ENCODE measurements at regions not wholly inside any gene's neighbourhood (a gene's known extent, or its start where the extent isn't known, plus 50 kb on each side); places are given as distances from the start of the nearest gene placed in this dataset.

- H3K4me3 ChIP-seq (replicated peaks in 1 of 3; ENCODE audit: insufficient read depth in 1 of 3, low read depth in 1 of 3, low read length in 3 of 3): no peak overlapping the region
- H3K9me3 ChIP-seq (replicated peaks; ENCODE audit: control insufficient read depth, insufficient read depth, low read length): no peaks in the 10 kb centered on the region
- H3K4me2 ChIP-seq (ENCODE audit: insufficient read depth, low read length): no peak overlapping the region
- dilution Hi-C loops (cut with MboI; ENCODE audit: extremely low pct_ligation_motif_present, low sequenced_read_pairs): no loop called here
- no peak for FAIRE-seq
- H3K79me2 ChIP-seq (ENCODE audit: control insufficient read depth, insufficient read depth, low read length): no peaks in the 10 kb centered on the region
- DNase-seq (ENCODE audit: low read depth, low spot score): no peak
- TF ChIP-seq JUN (IDR thresholded peaks at IDR 0.05; ENCODE audit: borderline replicate concordance, insufficient read depth, insufficient read length, low read depth): no peak
- no peaks in the 10 kb centered on the region for H4K20me1 ChIP-seq (replicated peaks; ENCODE audit: control insufficient read depth, extremely low read depth, insufficient read depth, low read length)
- no peaks in the 10 kb centered on the region for H3K9me1 ChIP-seq (replicated peaks; ENCODE audit: control insufficient read depth, extremely low read depth, insufficient read depth, low read length)
- no peaks in the 10 kb centered on the region for H3K36me3 ChIP-seq (ENCODE audit: control insufficient read depth in 2 of 2, extremely low read depth in 1 of 2, insufficient read depth in 2 of 2, low read length in 2 of 2)
- POLR2A ChIA-PET: no interaction called here
- no peak overlapping the region for H3K9ac ChIP-seq (replicated peaks; ENCODE audit: extremely low read depth, insufficient read depth, low read length)
- intact Hi-C loops (cut with micrococcal nuclease): no loop called here
- H3K27me3 ChIP-seq (ENCODE audit: control insufficient read depth in 2 of 2, insufficient read depth in 2 of 2, low read length in 2 of 2): no peaks in the 10 kb centered on the region
- no peak overlapping the region for H3K27ac ChIP-seq (ENCODE audit: insufficient read depth, low read depth, low read length)
- H2AFZ ChIP-seq (ENCODE audit: low read depth, low read length): no peak overlapping the region
- BruUV-seq (replicated peaks): no TSS peak
- CTCF ChIA-PET: interaction anchor here (1.0 kb wide), 1 partner anchor 11 kb away, joined by 3 read pairs; no protein-coding TSS in a partner anchor
- H3K4me1 ChIP-seq (ENCODE audit: control insufficient read depth, extremely low read depth, insufficient read depth, low read length): no peaks in the 10 kb centered on the region
Observed at GRCh38 chr2:194962254-194962653, 694.8 kb upstream of the SLC39A10 start.

- H3K9me1 ChIP-seq (replicated peaks; ENCODE audit: control insufficient read depth, extremely low read depth, insufficient read depth, low read length): no peaks in the 10 kb centered on the region
- no peak for DNase-seq (ENCODE audit: low read depth, low spot score)
- dilution Hi-C loops (cut with MboI; ENCODE audit: extremely low pct_ligation_motif_present, low sequenced_read_pairs): no loop called here
- no peak overlapping the region for H3K4me3 ChIP-seq (replicated peaks in 1 of 3; ENCODE audit: insufficient read depth in 1 of 3, low read depth in 1 of 3, low read length in 3 of 3)
- TF ChIP-seq GATA2 (IDR thresholded peaks at IDR 0.05; ENCODE audit: insufficient read depth, insufficient read length, low read depth, low read length): no peak
- no peak for TF ChIP-seq MYC (IDR thresholded peaks at IDR 0.05; ENCODE audit: low read depth, low read length)
- TF ChIP-seq FOS (IDR thresholded peaks at IDR 0.05; ENCODE audit: borderline replicate concordance, insufficient read depth, low read length): no peak
- no peak for TF ChIP-seq EZH2 (IDR thresholded peaks at IDR 0.05; ENCODE audit: borderline replicate concordance, low read depth, low read length, severe bottlenecking)
- no peak for TF ChIP-seq POLR2A (IDR thresholded peaks at IDR 0.05; ENCODE audit: low read depth, low read length)
- no peaks in the 10 kb centered on the region for H3K79me2 ChIP-seq (ENCODE audit: control insufficient read depth, insufficient read depth, low read length)
- H4K20me1 ChIP-seq (replicated peaks; ENCODE audit: control insufficient read depth, extremely low read depth, insufficient read depth, low read length): no peaks in the 10 kb centered on the region
- no peaks in the 10 kb centered on the region for H3K27me3 ChIP-seq (ENCODE audit: control insufficient read depth in 2 of 2, insufficient read depth in 2 of 2, low read length in 2 of 2)
- H3K4me2 ChIP-seq (ENCODE audit: insufficient read depth, low read length): no peak overlapping the region
- no peak overlapping the region for H3K9ac ChIP-seq (replicated peaks; ENCODE audit: extremely low read depth, insufficient read depth, low read length)
- H2AFZ ChIP-seq (ENCODE audit: low read depth, low read length): no peak overlapping the region
- no peak overlapping the region for H3K27ac ChIP-seq (ENCODE audit: insufficient read depth, low read depth, low read length)
- FAIRE-seq: no peak
- intact Hi-C loops (cut with micrococcal nuclease): no loop called here
- BruUV-seq (replicated peaks): no TSS peak
- H3K9me3 ChIP-seq (replicated peaks; ENCODE audit: control insufficient read depth, insufficient read depth, low read length): no peaks in the 10 kb centered on the region
- H3K36me3 ChIP-seq (ENCODE audit: control insufficient read depth in 2 of 2, extremely low read depth in 1 of 2, insufficient read depth in 2 of 2, low read length in 2 of 2): no peaks in the 10 kb centered on the region
- ChIA-PET CTCF (no interaction called here), POLR2A (no interaction called here)
- H3K4me1 ChIP-seq (ENCODE audit: control insufficient read depth, extremely low read depth, insufficient read depth, low read length): no peaks in the 10 kb centered on the region
Observed at GRCh38 chr2:194954218-194954617, 702.8 kb upstream of the SLC39A10 start.

Measured in endothelial cell of umbilical vein (primary cell).